GM18508 (cell line): ENCODE measurements at regions not wholly inside any gene's neighbourhood (a gene's known extent, or its start where the extent isn't known, plus 50 kb on each side); places are given as distances from the start of the nearest gene placed in this dataset.

ENCODE experiments used
- ATAC-seq: cut with Tn5 transposase; IDR thresholded peaks from one replicate; pipeline ENCODE4 v1.9.1; 2021; ENCODE audit warnings: moderate number of reproducible peaks; ENCODE audit not compliant: insufficient read depth, unreplicated experiment

DNA sequence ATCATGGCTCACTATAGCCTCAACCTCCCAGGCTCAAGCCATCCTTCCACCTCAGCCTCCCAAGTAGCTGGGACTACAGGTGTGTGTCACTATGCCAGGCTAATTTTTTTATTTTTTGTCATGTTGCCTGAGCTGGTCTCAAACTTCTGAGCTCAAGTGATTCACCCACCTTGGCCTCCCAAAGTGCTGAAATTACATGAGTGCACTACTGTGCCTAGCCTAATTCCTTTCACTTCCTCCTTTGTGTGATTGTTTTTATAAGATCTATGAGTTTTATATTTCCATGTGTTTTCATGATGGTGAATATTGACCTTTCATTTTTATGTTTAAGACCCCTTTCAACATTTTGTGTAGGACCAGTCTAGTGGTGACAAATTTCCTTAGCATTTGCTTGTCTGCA lies 55.2 kb upstream of the IL12B start:
- ATAC-seq: no peak

DNA sequence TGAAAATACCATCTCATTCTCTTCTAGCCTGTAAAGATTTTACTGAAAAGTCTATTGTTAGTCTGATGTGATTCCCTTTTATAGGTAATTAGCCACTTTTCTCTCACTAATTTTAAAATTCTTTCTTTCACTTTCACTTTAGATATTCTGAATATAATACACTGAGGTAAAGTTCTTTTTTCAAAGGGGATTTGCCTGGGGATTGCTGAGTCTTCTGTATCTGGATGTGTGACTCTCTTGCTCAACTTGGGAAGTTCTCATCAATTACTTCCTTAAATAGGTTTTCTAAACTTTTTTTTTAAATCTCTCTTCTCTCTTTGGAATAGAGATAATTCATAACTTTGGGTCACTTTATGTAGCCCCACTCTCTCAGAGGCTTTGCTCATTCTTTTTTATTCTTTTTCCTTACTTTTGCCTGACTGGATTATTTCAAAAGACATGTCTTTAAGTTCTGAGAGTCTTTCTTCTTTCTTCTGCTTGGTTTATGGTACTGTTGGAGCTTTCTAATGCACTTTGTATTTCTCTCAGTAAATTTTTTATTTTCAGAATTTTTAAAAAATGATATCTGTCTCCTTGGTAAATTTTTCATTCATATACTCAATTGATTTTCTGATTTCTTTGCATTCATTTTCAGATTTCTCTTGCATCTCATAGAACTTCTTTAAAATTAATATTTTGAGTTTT lies 55.9 kb upstream of the IL12B start:
- no peak for ATAC-seq

DNA sequence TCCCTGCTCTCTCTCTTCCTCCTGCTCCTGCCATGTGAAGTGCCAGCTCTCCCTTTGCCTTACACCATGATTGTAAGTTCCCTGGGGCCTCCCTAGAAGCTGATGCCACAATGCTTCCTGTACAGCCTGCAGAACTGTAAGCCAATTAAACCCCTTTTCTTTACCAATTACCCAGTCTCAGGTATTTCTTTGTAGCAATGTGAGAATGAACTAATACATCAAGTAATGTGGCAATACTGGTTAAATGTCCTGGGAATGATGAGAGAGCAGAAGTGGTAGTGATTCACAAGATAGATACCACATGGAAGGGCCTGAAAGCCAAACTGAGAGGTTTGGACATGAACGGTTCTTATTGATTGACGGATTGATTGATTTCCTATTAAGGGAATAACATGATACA lies 62.6 kb upstream of the IL12B start:
- ATAC-seq: no peak

GRCh38 chr5:159393854-159394274 lies 63.6 kb upstream of the IL12B start:
- ATAC-seq: no peak

GRCh38 chr5:159395202-159395601 lies 64.9 kb upstream of the IL12B start:
- ATAC-seq: no peak

- ATAC-seq: no peak
Measured at GRCh38 chr5:159398936-159399335, 68.6 kb upstream of the IL12B start.

DNA sequence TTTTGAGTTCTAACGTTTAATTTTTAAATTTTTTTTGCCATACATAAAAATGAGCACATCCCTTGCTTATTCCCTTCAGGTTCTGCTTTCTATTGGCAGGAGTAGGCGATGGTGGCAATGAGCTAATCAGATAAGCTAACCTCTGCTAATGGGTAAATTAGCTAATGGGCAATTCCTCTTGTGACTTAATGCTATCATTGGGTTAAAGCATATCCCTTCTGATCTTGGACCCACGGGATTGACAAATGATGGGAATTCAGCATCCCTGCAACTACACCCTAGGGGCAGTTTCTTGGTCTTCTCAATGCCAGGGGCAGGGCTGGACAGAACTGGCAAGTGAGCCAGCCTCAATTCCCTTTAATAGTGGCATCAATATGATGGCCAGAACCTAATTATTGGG lies 70.2 kb upstream of the IL12B start:
- ATAC-seq: no peak

DNA sequence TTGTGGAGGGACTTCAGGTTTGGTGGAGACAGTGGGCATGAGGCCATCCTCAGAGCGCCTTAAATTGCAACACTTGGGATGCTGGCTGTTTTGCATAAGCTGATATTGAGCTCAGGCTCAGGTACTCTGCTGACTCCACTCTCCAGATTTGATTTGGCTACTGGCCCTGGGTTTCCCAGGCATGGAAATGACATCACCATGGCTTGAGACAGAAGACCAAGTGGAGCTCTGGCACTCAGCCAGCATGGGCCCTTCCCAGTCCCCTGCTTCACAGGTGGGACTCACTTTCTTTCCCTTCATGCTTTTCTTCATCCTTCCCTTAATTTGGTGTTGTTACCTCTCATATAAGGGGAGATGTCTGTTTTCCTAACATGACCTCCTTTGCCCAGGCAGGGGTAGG lies 72.0 kb upstream of the IL12B start:
- ATAC-seq: no peak

- ATAC-seq: no peak
Measured at GRCh38 chr5:159402856-159403255, 72.6 kb upstream of the IL12B start.

GRCh38 chr5:159403906-159404681 lies 73.8 kb upstream of the IL12B start:
- ATAC-seq: no peak

DNA sequence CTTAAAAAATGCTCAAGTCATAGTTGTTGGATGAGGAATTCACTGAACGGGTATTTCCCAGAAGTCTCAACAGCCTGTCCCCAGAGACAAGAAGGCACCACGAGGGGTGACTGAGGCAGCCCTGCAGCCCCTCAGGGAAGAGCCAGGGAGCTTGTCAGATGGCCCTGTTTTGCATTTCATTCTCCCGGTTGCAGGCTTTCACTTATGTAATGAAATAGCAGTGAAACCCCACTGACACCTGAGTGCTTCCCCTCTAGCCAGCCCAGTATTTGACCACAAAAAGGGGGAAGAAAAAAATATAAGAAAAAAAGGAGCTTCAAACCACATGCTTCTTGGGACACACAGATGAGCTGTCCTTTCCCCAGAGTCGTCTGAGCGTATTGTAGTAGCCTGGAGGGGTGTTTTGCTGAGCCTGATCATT lies 75.3 kb upstream of the IL12B start:
- ATAC-seq: peak; percentile 43

GRCh38 chr5:159406571-159406970 lies 76.3 kb upstream of the IL12B start:
- no peak for ATAC-seq

GRCh38 chr5:159409801-159410200 lies 79.5 kb upstream of the IL12B start:
- ATAC-seq: peak; percentile 41

DNA sequence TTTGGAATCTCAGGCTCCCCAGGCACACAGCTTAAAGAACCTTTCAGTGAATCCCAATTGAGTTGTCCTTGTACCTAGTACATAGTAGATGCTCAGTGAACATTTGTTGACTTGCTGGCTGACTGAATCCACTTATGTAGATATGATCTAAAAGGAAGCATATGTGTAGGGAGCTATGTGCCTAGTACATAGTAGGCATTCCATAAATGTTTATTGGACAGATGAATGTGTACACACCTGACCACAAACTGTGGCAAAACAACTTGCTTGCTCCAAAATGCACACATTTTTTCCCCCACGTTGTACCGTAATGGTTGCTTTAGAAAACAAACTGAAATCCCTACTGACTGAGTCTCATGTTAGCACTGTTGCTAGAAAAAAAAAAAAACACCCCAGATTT lies 80.2 kb upstream of the IL12B start:
- ATAC-seq: no peak

- no peak for ATAC-seq
Measured at GRCh38 chr5:159411115-159411514, 80.8 kb upstream of the IL12B start.

GRCh38 chr5:159412284-159413046 lies 82.2 kb upstream of the IL12B start:
- peak; percentile 52 for ATAC-seq

DNA sequence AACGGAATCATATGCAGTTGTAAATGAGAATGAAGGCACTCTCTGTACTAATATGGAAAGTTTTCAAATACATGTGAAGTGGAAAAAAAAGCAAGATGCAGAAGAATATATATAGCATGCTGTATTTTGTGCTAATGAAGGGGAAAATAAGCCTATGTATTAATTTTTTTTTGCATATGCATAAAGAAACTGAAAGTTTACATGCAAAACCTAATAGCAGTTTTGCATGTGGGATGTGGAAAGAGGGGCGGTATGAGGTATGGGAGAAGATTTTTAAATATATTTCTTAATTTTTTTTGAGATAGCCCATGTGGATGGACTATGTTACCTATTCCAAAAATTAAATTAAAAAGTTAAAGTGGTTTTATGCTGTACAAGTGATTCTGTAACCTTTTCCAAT lies 83.7 kb upstream of the IL12B start:
- ATAC-seq: no peak

DNA sequence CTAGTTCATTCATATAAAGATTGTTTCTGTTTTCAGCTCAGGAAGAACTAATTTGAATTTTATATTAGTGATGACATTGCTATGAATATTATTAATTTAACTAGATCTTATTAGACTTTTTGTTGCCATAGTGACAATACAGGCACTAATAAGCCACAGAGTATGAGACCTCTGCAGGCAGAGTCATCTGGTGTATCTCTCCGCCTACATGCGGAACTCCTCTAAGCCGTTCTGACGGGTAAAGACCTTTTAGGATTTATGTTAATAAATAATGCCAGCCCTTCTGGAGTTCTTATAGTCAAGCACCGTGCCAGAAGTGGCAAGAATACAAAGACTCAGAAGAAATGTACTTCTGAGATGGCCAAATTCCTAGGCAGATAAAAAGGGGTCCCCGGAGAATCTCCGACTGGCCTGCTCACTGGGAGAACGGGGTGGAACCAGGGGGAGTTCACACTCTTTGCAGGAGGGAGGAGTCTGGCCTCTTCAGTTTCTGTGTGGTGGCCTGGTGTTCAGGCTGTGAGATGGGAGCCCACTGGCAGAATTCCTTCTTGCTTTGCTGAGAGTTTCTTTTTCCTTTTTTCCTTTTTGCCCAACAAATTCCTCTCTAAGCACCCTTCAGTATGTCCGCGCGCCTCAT lies 85.1 kb upstream of the IL12B start:
- ATAC-seq: no peak

GRCh38 chr5:159416438-159416837 lies 86.2 kb upstream of the IL12B start:
- no peak for ATAC-seq

- ATAC-seq: no peak
Measured at GRCh38 chr5:159417170-159417569, 86.9 kb upstream of the IL12B start.

DNA sequence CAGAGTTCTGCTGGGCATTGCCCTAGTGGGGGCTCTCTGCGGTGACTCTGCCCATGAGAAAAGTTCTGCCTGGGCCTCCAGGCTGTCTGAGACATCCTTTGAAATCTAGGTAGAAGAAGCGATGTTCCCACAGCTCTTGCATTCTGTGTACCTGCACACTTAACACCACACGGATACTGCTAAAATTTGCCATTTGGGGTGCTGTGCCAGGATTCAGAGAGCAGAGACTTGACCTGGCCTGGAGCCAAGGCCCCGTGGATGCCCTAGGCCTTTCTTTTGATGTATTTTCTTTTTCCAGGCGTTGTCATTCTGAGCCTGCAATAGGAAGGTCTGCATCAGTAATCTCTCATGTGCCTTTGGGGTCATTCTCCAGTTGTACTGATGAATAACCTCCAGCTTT lies 89.3 kb upstream of the IL12B start:
- no peak for ATAC-seq
